ENCODE measurements at regions not wholly inside any gene's neighbourhood (a gene's known extent, or its start where the extent isn't known, plus 50 kb on each side); places are given as distances from the start of the nearest gene placed in this dataset.

DNA sequence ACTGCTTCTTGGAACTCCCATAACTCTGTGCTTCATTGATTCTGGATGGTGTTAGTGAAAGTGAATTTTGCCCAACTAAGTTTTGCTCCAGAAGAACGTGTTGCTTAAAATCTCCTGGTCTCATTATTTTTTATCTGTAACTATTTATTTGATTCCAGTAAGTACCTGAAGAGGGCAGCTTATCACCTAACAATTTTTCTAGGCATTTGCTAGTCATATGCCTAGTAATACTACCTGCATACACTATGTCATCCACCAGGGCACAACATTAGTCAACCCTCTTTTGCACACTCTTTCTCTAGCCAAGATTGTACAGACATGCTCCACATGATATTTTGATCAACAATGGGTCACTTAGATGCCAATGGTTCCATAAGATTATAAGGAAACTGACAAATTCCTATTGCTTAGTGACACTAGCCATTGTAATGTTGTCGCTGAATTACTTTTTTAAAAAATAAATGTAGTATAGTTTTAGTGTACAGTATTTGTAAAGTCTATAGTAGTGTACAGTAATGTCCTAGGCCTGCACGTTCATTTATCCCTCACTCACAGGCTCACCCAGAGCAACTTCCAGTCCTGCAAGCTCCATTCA, 499.9 kb upstream of the AADAT start:
- no peaks in the 10 kb centered on the region for H3K9me3 ChIP-seq
- ATAC-seq: peak in 1 of 2 experiments; percentile 72; a peak in 3 of 6 replicates
- no peak overlapping the region for H3K4me3 ChIP-seq
- no peak overlapping the region for H3K4me2 ChIP-seq
- TF ChIP-seq JUNB (IDR thresholded peaks at IDR 0.05): no peak
- TF ChIP-seq HEYL (CRISPR knock-in tag; IDR thresholded peaks at IDR 0.05): no peak
- no peak for TF ChIP-seq ZC3H11A (IDR thresholded peaks at IDR 0.05)
- TF ChIP-seq TFCP2L1 (CRISPR knock-in tag; IDR thresholded peaks at IDR 0.05): no peak
- no peak for TF ChIP-seq RARB (CRISPR knock-in tag; IDR thresholded peaks at IDR 0.05)
- TF ChIP-seq CHD2 (IDR thresholded peaks at IDR 0.05; ENCODE audit: low read length, partially characterized antibody): no peak
- no peak for TF ChIP-seq KDM5A (IDR thresholded peaks at IDR 0.05)
- TF ChIP-seq, protein P1, sequence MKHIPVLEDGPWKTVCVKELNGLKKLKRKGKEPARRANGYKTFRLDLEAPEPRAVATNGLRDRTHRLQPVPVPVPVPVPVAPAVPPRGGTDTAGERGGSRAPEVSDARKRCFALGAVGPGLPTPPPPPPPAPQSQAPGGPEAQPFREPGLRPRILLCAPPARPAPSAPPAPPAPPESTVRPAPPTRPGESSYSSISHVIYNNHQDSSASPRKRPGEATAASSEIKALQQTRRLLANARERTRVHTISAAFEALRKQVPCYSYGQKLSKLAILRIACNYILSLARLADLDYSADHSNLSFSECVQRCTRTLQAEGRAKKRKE (CRISPR knock-in tag; IDR thresholded peaks at IDR 0.05; ENCODE audit: low read depth): no peak
- no peak for TF ChIP-seq POLR2A (IDR thresholded peaks at IDR 0.05; ENCODE audit: low read length)
- TF ChIP-seq, protein P2, sequence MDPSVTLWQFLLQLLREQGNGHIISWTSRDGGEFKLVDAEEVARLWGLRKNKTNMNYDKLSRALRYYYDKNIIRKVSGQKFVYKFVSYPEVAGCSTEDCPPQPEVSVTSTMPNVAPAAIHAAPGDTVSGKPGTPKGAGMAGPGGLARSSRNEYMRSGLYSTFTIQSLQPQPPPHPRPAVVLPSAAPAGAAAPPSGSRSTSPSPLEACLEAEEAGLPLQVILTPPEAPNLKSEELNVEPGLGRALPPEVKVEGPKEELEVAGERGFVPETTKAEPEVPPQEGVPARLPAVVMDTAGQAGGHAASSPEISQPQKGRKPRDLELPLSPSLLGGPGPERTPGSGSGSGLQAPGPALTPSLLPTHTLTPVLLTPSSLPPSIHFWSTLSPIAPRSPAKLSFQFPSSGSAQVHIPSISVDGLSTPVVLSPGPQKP (IDR thresholded peaks at IDR 0.05; ENCODE audit: low read depth, low read length): no peak
- TF ChIP-seq HOXB5 (CRISPR knock-in tag; IDR thresholded peaks at IDR 0.05): no peak
- TF ChIP-seq, protein P3, sequence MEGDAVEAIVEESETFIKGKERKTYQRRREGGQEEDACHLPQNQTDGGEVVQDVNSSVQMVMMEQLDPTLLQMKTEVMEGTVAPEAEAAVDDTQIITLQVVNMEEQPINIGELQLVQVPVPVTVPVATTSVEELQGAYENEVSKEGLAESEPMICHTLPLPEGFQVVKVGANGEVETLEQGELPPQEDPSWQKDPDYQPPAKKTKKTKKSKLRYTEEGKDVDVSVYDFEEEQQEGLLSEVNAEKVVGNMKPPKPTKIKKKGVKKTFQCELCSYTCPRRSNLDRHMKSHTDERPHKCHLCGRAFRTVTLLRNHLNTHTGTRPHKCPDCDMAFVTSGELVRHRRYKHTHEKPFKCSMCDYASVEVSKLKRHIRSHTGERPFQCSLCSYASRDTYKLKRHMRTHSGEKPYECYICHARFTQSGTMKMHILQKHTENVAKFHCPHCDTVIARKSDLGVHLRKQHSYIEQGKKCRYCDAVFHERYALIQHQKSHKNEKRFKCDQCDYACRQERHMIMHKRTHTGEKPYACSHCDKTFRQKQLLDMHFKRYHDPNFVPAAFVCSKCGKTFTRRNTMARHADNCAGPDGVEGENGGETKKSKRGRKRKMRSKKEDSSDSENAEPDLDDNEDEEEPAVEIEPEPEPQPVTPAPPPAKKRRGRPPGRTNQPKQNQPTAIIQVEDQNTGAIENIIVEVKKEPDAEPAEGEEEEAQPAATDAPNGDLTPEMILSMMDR (IDR thresholded peaks at IDR 0.05): 0 out of 3 replicates have a peak, but pooled peaks have one; percentile 10
- no peak for TF ChIP-seq CBX2 (IDR thresholded peaks at IDR 0.05; ENCODE audit: borderline replicate concordance, low read depth)
- TF ChIP-seq TP53 (CRISPR knock-in tag; IDR thresholded peaks at IDR 0.05): no peak
- TF ChIP-seq RAD21 (conservative IDR thresholded peaks at IDR 0.05 in 1 of 2, IDR thresholded peaks at IDR 0.05 in 1 of 2): peak in 1 of 2 experiments; percentile 24; a peak in 1 of 5 replicates
- no peak for TF ChIP-seq RCOR1 (IDR thresholded peaks at IDR 0.05; ENCODE audit: low read depth, low read length)
- no peak for TF ChIP-seq PHF8 (IDR thresholded peaks at IDR 0.05; ENCODE audit: borderline replicate concordance, low read depth)
- peak; percentile 9 to 31 for DNase-seq (ENCODE audit: low read depth in 1 of 2, low spot score in 1 of 2)
- no peaks in the 10 kb centered on the region for H3K4me1 ChIP-seq
- no peak overlapping the region for H3K27ac ChIP-seq
- ChIA-PET CTCF (interaction anchor here (0.8 to 1.1 kb wide), 3 partner anchors 72 to 263 kb away, joined by 3 read pairs; no protein-coding TSS in a partner anchor), POLR2A (no interaction called here)
- FAIRE-seq: no peak
- WGBS (ENCODE audit: missing lambda C conversion rate): 25% methylated on average over 3 of the region's 3 CpGs

DNA sequence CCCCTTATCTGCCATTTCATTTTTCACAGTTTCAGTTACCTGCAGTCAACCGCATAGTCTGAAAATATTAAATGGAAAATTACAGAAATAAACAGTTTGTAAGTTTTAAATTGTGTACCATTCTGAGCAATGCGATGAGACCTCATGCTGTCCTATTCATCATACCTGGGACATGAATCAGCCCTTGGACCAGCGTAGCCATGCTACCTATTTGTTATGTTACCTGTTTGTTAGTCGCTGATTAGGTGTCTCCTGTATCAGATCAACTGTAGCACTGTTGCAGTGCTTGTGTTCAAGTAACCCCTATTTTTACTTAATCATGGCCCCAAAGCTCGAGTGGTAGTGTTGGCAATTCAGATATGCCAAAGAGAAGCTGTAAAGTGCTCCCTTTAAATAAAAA, 492.2 kb upstream of the AADAT start:
- no peaks in the 10 kb centered on the region for H3K4me1 ChIP-seq
- FAIRE-seq (no peak), DNase-seq (ENCODE audit: low read depth in 1 of 2, low spot score in 1 of 2) (no peak), ATAC-seq (no peak)
- H3K4me3 ChIP-seq: no peak overlapping the region
- POLR2A ChIA-PET: no interaction called here
- WGBS (ENCODE audit: missing lambda C conversion rate): 32% methylated on average over 5 of the region's 5 CpGs
- H3K9me3 ChIP-seq: no peaks in the 10 kb centered on the region
- no peak overlapping the region for H3K4me2 ChIP-seq
- TF ChIP-seq HOXA7 (CRISPR knock-in tag; IDR thresholded peaks at IDR 0.05) (no peak), CBX8 (IDR thresholded peaks at IDR 0.05) (no peak), SMC3 (IDR thresholded peaks at IDR 0.05) (no peak), HOXB13 (CRISPR knock-in tag; IDR thresholded peaks at IDR 0.05; ENCODE audit: low read depth) (no peak), CHD4 (IDR thresholded peaks at IDR 0.05; ENCODE audit: borderline replicate concordance) (no peak), ZSCAN20 (CRISPR knock-in tag; IDR thresholded peaks at IDR 0.05) (no peak), CBX2 (IDR thresholded peaks at IDR 0.05; ENCODE audit: borderline replicate concordance, low read depth) (no peak), BHLHE40 (IDR thresholded peaks at IDR 0.05; ENCODE audit: low read depth, low read length) (no peak), KDM1A (IDR thresholded peaks at IDR 0.05; ENCODE audit: low read depth) (no peak), HDAC2 (IDR thresholded peaks at IDR 0.05) (no peak)
- TF ChIP-seq, protein P4, sequence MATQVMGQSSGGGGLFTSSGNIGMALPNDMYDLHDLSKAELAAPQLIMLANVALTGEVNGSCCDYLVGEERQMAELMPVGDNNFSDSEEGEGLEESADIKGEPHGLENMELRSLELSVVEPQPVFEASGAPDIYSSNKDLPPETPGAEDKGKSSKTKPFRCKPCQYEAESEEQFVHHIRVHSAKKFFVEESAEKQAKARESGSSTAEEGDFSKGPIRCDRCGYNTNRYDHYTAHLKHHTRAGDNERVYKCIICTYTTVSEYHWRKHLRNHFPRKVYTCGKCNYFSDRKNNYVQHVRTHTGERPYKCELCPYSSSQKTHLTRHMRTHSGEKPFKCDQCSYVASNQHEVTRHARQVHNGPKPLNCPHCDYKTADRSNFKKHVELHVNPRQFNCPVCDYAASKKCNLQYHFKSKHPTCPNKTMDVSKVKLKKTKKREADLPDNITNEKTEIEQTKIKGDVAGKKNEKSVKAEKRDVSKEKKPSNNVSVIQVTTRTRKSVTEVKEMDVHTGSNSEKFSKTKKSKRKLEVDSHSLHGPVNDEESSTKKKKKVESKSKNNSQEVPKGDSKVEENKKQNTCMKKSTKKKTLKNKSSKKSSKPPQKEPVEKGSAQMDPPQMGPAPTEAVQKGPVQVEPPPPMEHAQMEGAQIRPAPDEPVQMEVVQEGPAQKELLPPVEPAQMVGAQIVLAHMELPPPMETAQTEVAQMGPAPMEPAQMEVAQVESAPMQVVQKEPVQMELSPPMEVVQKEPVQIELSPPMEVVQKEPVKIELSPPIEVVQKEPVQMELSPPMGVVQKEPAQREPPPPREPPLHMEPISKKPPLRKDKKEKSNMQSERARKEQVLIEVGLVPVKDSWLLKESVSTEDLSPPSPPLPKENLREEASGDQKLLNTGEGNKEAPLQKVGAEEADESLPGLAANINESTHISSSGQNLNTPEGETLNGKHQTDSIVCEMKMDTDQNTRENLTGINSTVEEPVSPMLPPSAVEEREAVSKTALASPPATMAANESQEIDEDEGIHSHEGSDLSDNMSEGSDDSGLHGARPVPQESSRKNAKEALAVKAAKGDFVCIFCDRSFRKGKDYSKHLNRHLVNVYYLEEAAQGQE (IDR thresholded peaks at IDR 0.05): no peak
- TF ChIP-seq, protein P5, sequence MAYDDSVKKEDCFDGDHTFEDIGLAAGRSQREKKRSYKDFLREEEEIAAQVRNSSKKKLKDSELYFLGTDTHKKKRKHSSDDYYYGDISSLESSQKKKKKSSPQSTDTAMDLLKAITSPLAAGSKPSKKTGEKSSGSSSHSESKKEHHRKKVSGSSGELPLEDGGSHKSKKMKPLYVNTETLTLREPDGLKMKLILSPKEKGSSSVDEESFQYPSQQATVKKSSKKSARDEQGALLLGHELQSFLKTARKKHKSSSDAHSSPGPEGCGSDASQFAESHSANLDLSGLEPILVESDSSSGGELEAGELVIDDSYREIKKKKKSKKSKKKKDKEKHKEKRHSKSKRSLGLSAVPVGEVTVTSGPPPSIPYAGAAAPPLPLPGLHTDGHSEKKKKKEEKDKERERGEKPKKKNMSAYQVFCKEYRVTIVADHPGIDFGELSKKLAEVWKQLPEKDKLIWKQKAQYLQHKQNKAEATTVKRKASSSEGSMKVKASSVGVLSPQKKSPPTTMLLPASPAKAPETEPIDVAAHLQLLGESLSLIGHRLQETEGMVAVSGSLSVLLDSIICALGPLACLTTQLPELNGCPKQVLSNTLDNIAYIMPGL (CRISPR knock-in tag; IDR thresholded peaks at IDR 0.05; ENCODE audit: borderline replicate concordance): no peak
- TF ChIP-seq, protein P2 (IDR thresholded peaks at IDR 0.05; ENCODE audit: low read depth, low read length): no peak
- H3K27ac ChIP-seq: no peak overlapping the region
- CTCF ChIA-PET: no interaction called here

Measured in A549 (cell line).